ENCODE measurements at regions not wholly inside any gene's neighbourhood (a gene's known extent, or its start where the extent isn't known, plus 50 kb on each side); places are given as distances from the start of the nearest gene placed in this dataset.
"Not testable (repeated sequence)": the region's sequence is repeated elsewhere in the genome, so short reads cannot be mapped to it uniquely, and the experiment has no call there.

DNA sequence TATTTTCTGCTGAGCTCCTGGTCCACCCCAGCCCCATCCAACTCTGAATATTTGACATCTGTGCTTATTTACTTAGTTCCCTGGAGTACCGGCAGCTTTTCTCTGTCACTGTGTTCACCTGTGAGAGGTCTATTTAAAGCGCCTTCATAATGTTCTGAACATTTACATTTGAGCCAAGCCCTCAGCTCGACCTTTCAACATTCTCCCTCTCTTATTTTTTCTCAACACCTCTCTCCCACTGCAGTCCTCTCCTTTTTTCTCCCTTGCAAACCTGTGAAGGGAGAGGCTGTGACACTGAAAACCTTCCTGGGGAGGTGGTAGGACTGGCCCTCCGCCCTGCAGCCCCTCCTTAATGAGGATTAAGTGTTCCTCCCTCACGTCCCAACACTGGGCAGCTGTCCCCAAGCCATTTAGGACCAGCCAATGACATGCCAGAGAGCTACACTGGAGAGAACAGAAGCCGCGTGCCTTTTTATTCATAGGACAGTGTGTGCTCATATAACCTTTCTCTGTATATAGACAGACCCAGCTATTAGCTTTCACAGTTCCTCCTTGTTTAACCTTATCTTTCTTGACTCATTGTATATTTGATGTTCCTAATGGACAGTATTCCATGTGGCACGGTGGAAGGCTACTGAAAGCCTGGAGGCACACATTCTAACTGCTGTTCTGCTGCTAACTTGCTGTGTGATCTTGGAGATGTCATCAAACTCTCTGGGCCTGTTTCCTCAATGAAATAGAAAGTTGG, 134.8 kb downstream of the NUFIP1 start:
- DNase-seq (no peak), ATAC-seq (ENCODE audit: poor library complexity) (no peak)
- Mint-ChIP-seq H3K4me1 (ENCODE audit: low read depth) (no peaks in the 10 kb centered on the region), H3K4me3 (no peak overlapping the region), H3K27ac (no peak overlapping the region), H3K9me3 (no peaks in the 10 kb centered on the region), H3K36me3 (ENCODE audit: low read depth) (no peaks in the 10 kb centered on the region), H3K27me3 (peaks cover 27% of the 10 kb centered on the region)
- no peaks in the 10 kb centered on the region for H3K4me1 ChIP-seq (ENCODE audit: insufficient read depth, low read length)
- no peaks in the 10 kb centered on the region for H3K36me3 ChIP-seq (ENCODE audit: insufficient read depth, low read length)
- peaks cover 2 to 5% of the 10 kb centered on the region in 2 experiments for H3K27me3 ChIP-seq (ENCODE audit: control insufficient read depth in 1 of 2, insufficient read depth in 2 of 2, low read length in 2 of 2)
- TF ChIP-seq, protein P1, sequence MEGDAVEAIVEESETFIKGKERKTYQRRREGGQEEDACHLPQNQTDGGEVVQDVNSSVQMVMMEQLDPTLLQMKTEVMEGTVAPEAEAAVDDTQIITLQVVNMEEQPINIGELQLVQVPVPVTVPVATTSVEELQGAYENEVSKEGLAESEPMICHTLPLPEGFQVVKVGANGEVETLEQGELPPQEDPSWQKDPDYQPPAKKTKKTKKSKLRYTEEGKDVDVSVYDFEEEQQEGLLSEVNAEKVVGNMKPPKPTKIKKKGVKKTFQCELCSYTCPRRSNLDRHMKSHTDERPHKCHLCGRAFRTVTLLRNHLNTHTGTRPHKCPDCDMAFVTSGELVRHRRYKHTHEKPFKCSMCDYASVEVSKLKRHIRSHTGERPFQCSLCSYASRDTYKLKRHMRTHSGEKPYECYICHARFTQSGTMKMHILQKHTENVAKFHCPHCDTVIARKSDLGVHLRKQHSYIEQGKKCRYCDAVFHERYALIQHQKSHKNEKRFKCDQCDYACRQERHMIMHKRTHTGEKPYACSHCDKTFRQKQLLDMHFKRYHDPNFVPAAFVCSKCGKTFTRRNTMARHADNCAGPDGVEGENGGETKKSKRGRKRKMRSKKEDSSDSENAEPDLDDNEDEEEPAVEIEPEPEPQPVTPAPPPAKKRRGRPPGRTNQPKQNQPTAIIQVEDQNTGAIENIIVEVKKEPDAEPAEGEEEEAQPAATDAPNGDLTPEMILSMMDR (IDR thresholded peaks at IDR 0.05), result no peak
- CTCF ChIA-PET, result no interaction called here
- H3K4me3 ChIP-seq (ENCODE audit: low read length), result no peak overlapping the region
- POLR2A ChIA-PET, result no interaction called here
- intact Hi-C loops (cut with DNase I, micrococcal nuclease), result no loop called here
- no peaks in the 10 kb centered on the region for H3K9me3 ChIP-seq (ENCODE audit: control insufficient read depth in 1 of 2, insufficient read depth in 1 of 2, low read length in 2 of 2)
- no peak overlapping the region for H3K27ac ChIP-seq (ENCODE audit: low read depth in 1 of 2, low read length in 2 of 2)

DNA sequence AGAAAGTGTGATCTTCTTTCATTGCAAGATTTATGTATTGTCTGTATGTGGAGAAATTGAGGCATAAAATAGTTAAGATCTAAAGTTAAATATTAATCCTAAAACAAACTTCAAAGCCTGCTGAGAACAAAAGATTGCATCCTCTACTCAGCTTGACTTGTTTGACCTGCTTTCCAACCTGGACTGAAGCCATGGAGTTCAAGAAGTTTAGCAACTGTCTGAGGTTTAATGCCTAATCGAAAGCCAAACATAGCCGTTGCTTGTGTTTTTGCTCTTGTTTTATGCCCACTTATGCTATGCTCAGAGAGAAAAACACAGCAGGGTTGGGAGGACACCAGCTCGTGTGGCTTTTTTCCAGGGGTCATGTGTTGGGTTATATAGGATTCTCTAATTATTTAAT, 135.6 kb downstream of the NUFIP1 start:
- H3K27me3 ChIP-seq (ENCODE audit: control insufficient read depth in 1 of 2, insufficient read depth in 2 of 2, low read length in 2 of 2), result peaks cover 2 to 5% of the 10 kb centered on the region in 2 experiments
- H3K27me3 Mint-ChIP-seq, result peaks cover 23% of the 10 kb centered on the region
- H3K36me3 ChIP-seq (ENCODE audit: insufficient read depth, low read length), result no peaks in the 10 kb centered on the region
- H3K27ac Mint-ChIP-seq, result no peak overlapping the region
- no peaks in the 10 kb centered on the region for H3K9me3 ChIP-seq (ENCODE audit: control insufficient read depth in 1 of 2, insufficient read depth in 1 of 2, low read length in 2 of 2)
- H3K4me3 ChIP-seq (ENCODE audit: low read length), result no peak overlapping the region
- no peaks in the 10 kb centered on the region for H3K9me3 Mint-ChIP-seq
- H3K27ac ChIP-seq (ENCODE audit: low read depth in 1 of 2, low read length in 2 of 2), result no peak overlapping the region
- no peak for DNase-seq
- no peaks in the 10 kb centered on the region for H3K36me3 Mint-ChIP-seq (ENCODE audit: low read depth)
- ChIA-PET CTCF (no interaction called here), POLR2A (no interaction called here)
- TF ChIP-seq, protein P1 (IDR thresholded peaks at IDR 0.05), result no peak
- ATAC-seq (ENCODE audit: poor library complexity), result no peak
- H3K4me1 Mint-ChIP-seq (ENCODE audit: low read depth), result no peaks in the 10 kb centered on the region
- H3K4me1 ChIP-seq (ENCODE audit: insufficient read depth, low read length), result no peaks in the 10 kb centered on the region
- no peak overlapping the region for H3K4me3 Mint-ChIP-seq
- intact Hi-C loops (cut with DNase I, micrococcal nuclease), result no loop called here

DNA sequence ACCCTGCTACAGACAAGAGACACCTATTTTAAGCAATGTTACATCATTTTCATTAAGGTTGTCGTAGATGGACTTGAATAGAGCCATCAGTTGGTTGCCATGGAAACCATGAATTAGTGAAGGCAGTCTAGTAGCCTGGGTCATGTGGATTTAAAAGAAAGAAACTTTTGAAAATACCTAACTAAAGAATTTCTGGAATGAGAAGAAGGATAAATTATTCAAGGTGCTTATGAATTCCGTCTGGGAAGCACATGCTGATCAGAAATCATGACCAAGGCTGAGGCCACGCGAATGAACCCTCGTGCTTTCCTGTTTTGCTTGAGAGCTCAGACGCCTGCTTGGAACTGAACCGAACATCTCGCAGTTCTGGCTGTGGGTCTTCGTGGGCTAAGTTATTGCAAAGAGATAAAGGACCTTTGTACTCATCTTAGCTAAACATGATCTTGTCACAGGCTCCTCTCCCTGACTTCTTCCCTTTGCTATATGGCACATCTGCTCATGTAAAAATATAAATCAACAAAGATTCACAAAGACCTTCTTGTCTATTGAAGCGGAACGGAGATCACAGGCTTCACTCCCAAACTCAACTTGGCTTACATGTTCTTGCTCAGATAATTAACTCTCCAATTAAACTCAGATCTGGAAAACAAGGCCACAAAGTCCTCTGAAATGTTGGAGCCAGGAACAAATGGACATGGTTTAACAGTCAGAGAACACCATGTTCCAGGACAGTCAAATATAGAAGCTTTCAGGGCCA, 140.2 kb downstream of the NUFIP1 start:
- Histone ChIP-seq H3K27me3 (ENCODE audit: control insufficient read depth in 1 of 2, insufficient read depth in 2 of 2, low read length in 2 of 2) (no peaks in the 10 kb centered on the region), H3K9me3 (ENCODE audit: control insufficient read depth in 1 of 2, insufficient read depth in 1 of 2, low read length in 2 of 2) (no peaks in the 10 kb centered on the region), H3K27ac (ENCODE audit: low read depth in 1 of 2, low read length in 2 of 2) (no peak overlapping the region), H3K4me3 (ENCODE audit: low read length) (no peak overlapping the region), H3K36me3 (ENCODE audit: insufficient read depth, low read length) (no peaks in the 10 kb centered on the region), H3K4me1 (ENCODE audit: insufficient read depth, low read length) (no peaks in the 10 kb centered on the region)
- no peak for ATAC-seq (ENCODE audit: poor library complexity)
- Mint-ChIP-seq H3K4me1 (ENCODE audit: low read depth) (no peaks in the 10 kb centered on the region), H3K36me3 (ENCODE audit: low read depth) (no peaks in the 10 kb centered on the region), H3K4me3 (no peak overlapping the region), H3K27me3 (no peaks in the 10 kb centered on the region), H3K9me3 (no peaks in the 10 kb centered on the region), H3K27ac (no peak overlapping the region)
- ChIA-PET CTCF (no interaction called here), POLR2A (no interaction called here)
- no peak for DNase-seq
- TF ChIP-seq, protein P1 (IDR thresholded peaks at IDR 0.05), result no peak
- intact Hi-C loops (cut with DNase I, micrococcal nuclease), result no loop called here

DNA sequence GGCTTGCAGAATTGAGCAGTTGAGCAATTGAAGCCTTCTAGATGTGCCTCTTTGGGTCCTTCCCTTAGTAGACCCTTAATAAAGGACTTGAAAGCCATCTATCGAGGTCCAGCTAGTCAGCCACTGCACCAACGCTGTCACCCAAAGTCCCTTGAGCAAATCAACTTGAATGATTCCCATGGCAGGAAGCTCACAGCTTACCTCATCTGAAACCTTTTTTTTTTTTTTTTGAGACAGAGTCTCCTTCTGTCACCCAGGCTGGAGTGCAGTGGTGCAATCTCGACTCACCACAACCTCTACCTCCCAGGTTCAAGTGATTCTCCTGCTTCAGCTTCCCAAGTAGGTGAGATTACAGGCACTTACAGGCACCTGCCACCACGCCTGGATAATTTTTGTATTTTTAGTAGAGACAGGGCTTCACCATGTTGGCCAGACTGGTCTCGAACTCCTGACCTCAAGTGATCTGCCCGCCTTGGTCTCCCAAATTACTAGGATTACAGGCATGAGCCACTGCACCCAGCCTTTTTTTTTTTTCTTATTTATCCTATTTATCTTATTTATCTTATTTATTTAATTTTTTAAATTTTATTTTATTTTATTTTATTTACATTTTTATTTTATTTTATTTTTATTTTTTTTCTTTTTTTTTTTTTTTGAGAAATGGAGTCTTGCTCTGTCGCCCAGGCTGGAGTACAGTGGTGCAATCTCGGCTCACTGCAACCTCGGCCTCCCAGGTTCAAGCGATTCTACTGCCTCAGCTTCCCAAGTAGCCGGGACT, 143.8 kb downstream of the NUFIP1 start:
- H3K36me3 Mint-ChIP-seq (ENCODE audit: low read depth); H3K9me3 ChIP-seq (ENCODE audit: control insufficient read depth in 1 of 2, insufficient read depth in 1 of 2, low read length in 2 of 2); DNase-seq; H3K27ac ChIP-seq (ENCODE audit: low read depth in 1 of 2, low read length in 2 of 2); H3K36me3 ChIP-seq (ENCODE audit: insufficient read depth, low read length); POLR2A ChIA-PET; H3K27me3 Mint-ChIP-seq; H3K4me3 ChIP-seq (ENCODE audit: low read length); intact Hi-C loops (cut with DNase I, micrococcal nuclease); H3K4me1 ChIP-seq (ENCODE audit: insufficient read depth, low read length); CTCF ChIA-PET; H3K27ac Mint-ChIP-seq; ATAC-seq (ENCODE audit: poor library complexity); H3K4me3 Mint-ChIP-seq; H3K4me1 Mint-ChIP-seq (ENCODE audit: low read depth); H3K27me3 ChIP-seq (ENCODE audit: control insufficient read depth in 1 of 2, insufficient read depth in 2 of 2, low read length in 2 of 2); H3K9me3 Mint-ChIP-seq: not testable (repeated sequence)

All from CD4-positive, alpha-beta T cell (primary cell).